ENCODE measurements at regions not wholly inside any gene's neighbourhood (a gene's known extent, or its start where the extent isn't known, plus 50 kb on each side); places are given as distances from the start of the nearest gene placed in this dataset.

GRCh38 chr6:165807249-165807960 is 144.4 kb upstream of the PDE10A start:
- Histone ChIP-seq H3K4me1 (ENCODE audit: insufficient read depth, low read length) (no peaks in the 10 kb centered on the region), H3K27ac (ENCODE audit: low read depth, low read length) (no peak overlapping the region), H3K4me3 (ENCODE audit: low read depth in 1 of 2, low read length in 2 of 2) (no peak overlapping the region), H3K27me3 (ENCODE audit: control insufficient read depth in 1 of 2, insufficient read depth in 2 of 2, low read length in 2 of 2) (peaks cover 0 to 3% of the 10 kb centered on the region in 2 donors), H3K9me3 (ENCODE audit: low read length) (no peaks in the 10 kb centered on the region), H3K36me3 (ENCODE audit: insufficient read depth, low read length) (no peaks in the 10 kb centered on the region), H3K9ac (ENCODE audit: low read length) (no peak overlapping the region)

DNA sequence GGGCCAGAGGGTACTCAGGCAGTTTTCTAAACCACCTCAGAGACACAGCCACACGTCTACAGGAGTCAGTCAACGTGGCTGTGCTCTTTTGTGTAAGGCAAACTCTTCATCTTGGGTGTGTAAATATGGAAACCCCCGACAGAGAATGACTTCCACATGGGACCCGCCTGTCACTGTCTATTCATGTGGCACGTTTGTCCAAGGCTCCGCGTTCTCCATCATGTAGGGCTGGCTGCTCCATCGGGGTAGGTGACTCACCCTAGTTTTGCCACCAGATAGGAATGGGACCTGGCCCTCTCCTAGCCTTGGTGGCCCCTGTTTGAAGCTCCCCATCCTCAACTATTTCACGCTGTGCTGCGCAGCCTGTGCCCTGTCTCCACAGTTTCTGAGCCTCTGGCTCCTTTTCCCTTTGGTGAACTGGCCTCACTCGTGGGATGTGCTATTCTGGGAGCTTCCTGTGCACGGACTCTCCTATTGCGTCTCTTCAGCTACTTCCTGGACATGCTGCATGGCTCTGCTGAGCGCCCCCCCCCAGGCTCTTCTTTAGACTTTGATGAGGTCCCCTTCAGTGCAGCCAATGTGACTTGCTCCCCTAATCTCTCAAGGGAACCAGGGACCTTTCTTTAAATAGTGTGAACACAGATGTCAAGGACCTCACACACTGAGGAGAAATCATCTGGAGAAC is 143.2 kb upstream of the PDE10A start:
- Histone ChIP-seq H3K9me3 (ENCODE audit: low read length) (no peaks in the 10 kb centered on the region), H3K9ac (ENCODE audit: low read length) (no peak overlapping the region), H3K27ac (ENCODE audit: low read depth, low read length) (no peak overlapping the region)

GRCh38 chr6:165805636-165806035 is 142.6 kb upstream of the PDE10A start:
- Histone ChIP-seq H3K4me1 (ENCODE audit: insufficient read depth, low read length) (no peaks in the 10 kb centered on the region), H3K9me3 (ENCODE audit: low read length) (no peaks in the 10 kb centered on the region), H3K27me3 (ENCODE audit: control insufficient read depth in 1 of 2, insufficient read depth in 2 of 2, low read length in 2 of 2) (peaks cover 0 to 3% of the 10 kb centered on the region in 2 donors), H3K36me3 (ENCODE audit: insufficient read depth, low read length) (no peaks in the 10 kb centered on the region), H3K9ac (ENCODE audit: low read length) (no peak overlapping the region), H3K27ac (ENCODE audit: low read depth, low read length) (no peak overlapping the region), H3K4me3 (ENCODE audit: low read depth in 1 of 2, low read length in 2 of 2) (no peak overlapping the region)

More for the DNA sequence above, 143.2 kb upstream of the PDE10A start:
- Histone ChIP-seq H3K4me1 (ENCODE audit: insufficient read depth, low read length) (no peaks in the 10 kb centered on the region), H3K36me3 (ENCODE audit: insufficient read depth, low read length) (no peaks in the 10 kb centered on the region), H3K4me3 (ENCODE audit: low read depth in 1 of 2, low read length in 2 of 2) (no peak overlapping the region), H3K27me3 (ENCODE audit: control insufficient read depth in 1 of 2, insufficient read depth in 2 of 2, low read length in 2 of 2) (peaks cover 0 to 3% of the 10 kb centered on the region in 2 donors)

DNA sequence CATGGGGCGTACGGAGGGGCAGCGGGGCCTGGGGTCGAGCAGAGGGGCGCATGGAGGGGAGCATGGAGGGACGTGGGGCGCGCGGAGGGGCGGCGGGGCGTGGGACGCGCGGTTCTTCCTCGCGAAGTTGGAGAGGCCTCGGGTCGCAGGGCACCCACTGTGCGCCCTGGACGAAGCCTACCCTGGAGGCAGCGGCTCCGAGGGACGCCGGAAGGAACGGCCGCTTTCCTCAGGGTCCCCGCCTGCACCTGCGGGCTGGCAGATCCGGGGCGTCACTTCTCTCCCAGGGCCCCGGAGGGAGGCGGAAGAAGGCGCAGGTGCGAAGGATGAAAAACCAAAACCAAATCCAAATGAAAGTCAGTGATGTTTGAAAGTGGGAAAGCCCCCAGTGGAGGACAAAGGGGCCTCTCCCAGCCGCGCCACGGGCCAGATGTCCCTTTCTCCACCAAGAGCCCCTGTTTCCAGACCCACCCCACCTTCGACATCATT is 142.1 kb upstream of the PDE10A start:
- Histone ChIP-seq H3K4me1 (ENCODE audit: insufficient read depth, low read length) (no peaks in the 10 kb centered on the region), H3K27me3 (ENCODE audit: control insufficient read depth in 1 of 2, insufficient read depth in 2 of 2, low read length in 2 of 2) (peaks cover 0 to 3% of the 10 kb centered on the region in 2 donors), H3K27ac (ENCODE audit: low read depth, low read length) (no peak overlapping the region), H3K4me3 (ENCODE audit: low read depth in 1 of 2, low read length in 2 of 2) (peak overlapping the region in 1 of 2 donors; percentile 4), H3K9ac (ENCODE audit: low read length) (no peak overlapping the region), H3K36me3 (ENCODE audit: insufficient read depth, low read length) (no peaks in the 10 kb centered on the region), H3K9me3 (ENCODE audit: low read length) (no peaks in the 10 kb centered on the region)

- H3K9ac ChIP-seq (ENCODE audit: low read length) = no peak overlapping the region
- H3K4me3 ChIP-seq (ENCODE audit: low read depth in 1 of 2, low read length in 2 of 2) = peak overlapping the region; percentile 4 to 26
- no peaks in the 10 kb centered on the region for H3K4me1 ChIP-seq (ENCODE audit: insufficient read depth, low read length)
- H3K27me3 ChIP-seq (ENCODE audit: control insufficient read depth in 1 of 2, insufficient read depth in 2 of 2, low read length in 2 of 2) = peaks cover 0 to 3% of the 10 kb centered on the region in 2 donors
- H3K36me3 ChIP-seq (ENCODE audit: insufficient read depth, low read length) = no peaks in the 10 kb centered on the region
- H3K9me3 ChIP-seq (ENCODE audit: low read length) = no peaks in the 10 kb centered on the region
- no peak overlapping the region for H3K27ac ChIP-seq (ENCODE audit: low read depth, low read length)
Observed at GRCh38 chr6:165804331-165805066, 141.5 kb upstream of the PDE10A start.

DNA sequence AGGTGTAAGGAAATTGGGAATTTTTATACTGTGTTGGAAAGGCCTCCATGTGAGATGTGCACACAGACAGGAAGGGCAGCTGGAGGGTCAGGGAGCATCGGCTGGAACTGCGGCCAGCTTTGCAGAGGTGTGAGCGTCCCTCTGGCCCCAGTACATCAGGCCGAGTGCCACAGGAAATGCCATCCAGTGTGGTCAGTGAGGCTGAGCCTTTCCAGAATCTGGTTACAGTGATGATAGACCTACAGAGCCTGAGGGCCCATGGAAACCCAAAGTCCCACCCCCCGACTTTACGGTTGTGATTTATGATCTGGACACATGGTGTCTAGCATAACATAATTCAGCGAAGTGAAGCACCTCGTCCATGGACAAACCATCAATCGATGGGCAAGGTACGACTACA is 137.3 kb upstream of the PDE10A start:
- Histone ChIP-seq H3K27ac (ENCODE audit: low read depth, low read length) (no peak overlapping the region), H3K9ac (ENCODE audit: low read length) (no peak overlapping the region), H3K27me3 (ENCODE audit: control insufficient read depth in 1 of 2, insufficient read depth in 2 of 2, low read length in 2 of 2) (peaks cover 0 to 3% of the 10 kb centered on the region in 2 donors), H3K9me3 (ENCODE audit: low read length) (no peaks in the 10 kb centered on the region), H3K4me1 (ENCODE audit: insufficient read depth, low read length) (no peaks in the 10 kb centered on the region), H3K4me3 (ENCODE audit: low read depth in 1 of 2, low read length in 2 of 2) (no peak overlapping the region), H3K36me3 (ENCODE audit: insufficient read depth, low read length) (no peaks in the 10 kb centered on the region)

GRCh38 chr6:165799391-165800153 is 136.5 kb upstream of the PDE10A start:
- Histone ChIP-seq H3K9me3 (ENCODE audit: low read length) (no peaks in the 10 kb centered on the region), H3K36me3 (ENCODE audit: insufficient read depth, low read length) (no peaks in the 10 kb centered on the region), H3K4me3 (ENCODE audit: low read depth in 1 of 2, low read length in 2 of 2) (no peak overlapping the region), H3K4me1 (ENCODE audit: insufficient read depth, low read length) (no peaks in the 10 kb centered on the region), H3K9ac (ENCODE audit: low read length) (no peak overlapping the region), H3K27me3 (ENCODE audit: control insufficient read depth in 1 of 2, insufficient read depth in 2 of 2, low read length in 2 of 2) (peaks cover 0 to 3% of the 10 kb centered on the region in 2 donors), H3K27ac (ENCODE audit: low read depth, low read length) (no peak overlapping the region)

- no peak overlapping the region for H3K4me3 ChIP-seq (ENCODE audit: low read depth in 1 of 2, low read length in 2 of 2)
- H3K36me3 ChIP-seq (ENCODE audit: insufficient read depth, low read length) = no peaks in the 10 kb centered on the region
- H3K9me3 ChIP-seq (ENCODE audit: low read length) = no peaks in the 10 kb centered on the region
- H3K27ac ChIP-seq (ENCODE audit: low read depth, low read length) = no peak overlapping the region
- peaks cover 0 to 3% of the 10 kb centered on the region in 2 donors for H3K27me3 ChIP-seq (ENCODE audit: control insufficient read depth in 1 of 2, insufficient read depth in 2 of 2, low read length in 2 of 2)
- no peaks in the 10 kb centered on the region for H3K4me1 ChIP-seq (ENCODE audit: insufficient read depth, low read length)
- H3K9ac ChIP-seq (ENCODE audit: low read length) = no peak overlapping the region
Observed at GRCh38 chr6:165798991-165799390, 135.9 kb upstream of the PDE10A start.

- Histone ChIP-seq H3K27ac (ENCODE audit: low read depth, low read length) (no peak overlapping the region), H3K9me3 (ENCODE audit: low read length) (no peaks in the 10 kb centered on the region), H3K9ac (ENCODE audit: low read length) (no peak overlapping the region), H3K36me3 (ENCODE audit: insufficient read depth, low read length) (no peaks in the 10 kb centered on the region), H3K4me1 (ENCODE audit: insufficient read depth, low read length) (no peaks in the 10 kb centered on the region), H3K27me3 (ENCODE audit: control insufficient read depth in 1 of 2, insufficient read depth in 2 of 2, low read length in 2 of 2) (no peaks in the 10 kb centered on the region), H3K4me3 (ENCODE audit: low read depth in 1 of 2, low read length in 2 of 2) (no peak overlapping the region)
Observed at GRCh38 chr6:165794179-165794601, 131.1 kb upstream of the PDE10A start.

DNA sequence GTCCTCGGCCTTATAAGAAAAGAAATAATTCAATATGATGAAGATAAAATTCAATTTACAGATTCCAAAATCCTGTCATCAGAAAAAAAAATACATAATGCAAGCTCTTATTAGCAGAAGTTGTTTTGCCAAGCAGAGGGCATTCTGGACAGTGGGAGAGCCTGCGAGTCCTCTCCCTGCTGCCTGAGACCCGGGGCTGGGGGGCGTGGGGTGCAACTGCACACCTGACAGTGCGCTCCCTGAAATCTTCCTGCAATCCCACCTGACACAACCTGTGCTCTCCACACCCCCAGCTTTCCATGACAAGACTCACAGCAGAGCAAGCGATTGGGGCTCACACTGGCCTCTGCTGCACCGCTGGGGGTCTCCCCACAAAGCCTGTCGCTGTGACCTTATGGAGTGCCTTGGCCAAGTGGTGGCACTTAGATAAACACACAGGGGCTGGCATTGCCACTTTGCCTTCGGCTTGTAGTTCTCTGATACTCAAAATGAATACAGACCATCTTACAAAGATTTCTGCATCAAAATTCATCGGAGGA is 130.3 kb upstream of the PDE10A start:
- Histone ChIP-seq H3K4me1 (ENCODE audit: insufficient read depth, low read length) (no peaks in the 10 kb centered on the region), H3K9me3 (ENCODE audit: low read length) (no peaks in the 10 kb centered on the region), H3K4me3 (ENCODE audit: low read depth in 1 of 2, low read length in 2 of 2) (no peak overlapping the region), H3K9ac (ENCODE audit: low read length) (no peak overlapping the region), H3K27ac (ENCODE audit: low read depth, low read length) (no peak overlapping the region), H3K36me3 (ENCODE audit: insufficient read depth, low read length) (no peaks in the 10 kb centered on the region), H3K27me3 (ENCODE audit: control insufficient read depth in 1 of 2, insufficient read depth in 2 of 2, low read length in 2 of 2) (no peaks in the 10 kb centered on the region)
